Ovary (tissue), 3 donors: ENCODE measurements at regions not wholly inside any gene's neighbourhood (a gene's known extent, or its start where the extent isn't known, plus 50 kb on each side); places are given as distances from the start of the nearest gene placed in this dataset.

Experiments
- EP300 ChIP-seq: sonication (generic); formaldehyde crosslinking; IDR thresholded peaks from one replicate; pipeline ENCODE4 v1.6.1; 2017; ENCODE audit warnings: antibody characterized with exemption
- TF ChIP-seq, protein P1 (sequence below), 3 donors: fragments of 450-650 bp in 2 of 3; fragments of 200-600 bp in 1 of 3; IDR thresholded peaks; one replicate each; pipeline versions ENCODE4 v1.5.1 to v1.8.0; 2016 to 2022; ENCODE audit warnings: antibody characterized with exemption in 3 of 3, mild to moderate bottlenecking in 1 of 3
- donor health status: DM: no; HTN: no; CAD: no.

- TF ChIP-seq, protein P1, sequence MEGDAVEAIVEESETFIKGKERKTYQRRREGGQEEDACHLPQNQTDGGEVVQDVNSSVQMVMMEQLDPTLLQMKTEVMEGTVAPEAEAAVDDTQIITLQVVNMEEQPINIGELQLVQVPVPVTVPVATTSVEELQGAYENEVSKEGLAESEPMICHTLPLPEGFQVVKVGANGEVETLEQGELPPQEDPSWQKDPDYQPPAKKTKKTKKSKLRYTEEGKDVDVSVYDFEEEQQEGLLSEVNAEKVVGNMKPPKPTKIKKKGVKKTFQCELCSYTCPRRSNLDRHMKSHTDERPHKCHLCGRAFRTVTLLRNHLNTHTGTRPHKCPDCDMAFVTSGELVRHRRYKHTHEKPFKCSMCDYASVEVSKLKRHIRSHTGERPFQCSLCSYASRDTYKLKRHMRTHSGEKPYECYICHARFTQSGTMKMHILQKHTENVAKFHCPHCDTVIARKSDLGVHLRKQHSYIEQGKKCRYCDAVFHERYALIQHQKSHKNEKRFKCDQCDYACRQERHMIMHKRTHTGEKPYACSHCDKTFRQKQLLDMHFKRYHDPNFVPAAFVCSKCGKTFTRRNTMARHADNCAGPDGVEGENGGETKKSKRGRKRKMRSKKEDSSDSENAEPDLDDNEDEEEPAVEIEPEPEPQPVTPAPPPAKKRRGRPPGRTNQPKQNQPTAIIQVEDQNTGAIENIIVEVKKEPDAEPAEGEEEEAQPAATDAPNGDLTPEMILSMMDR (IDR thresholded peaks at IDR 0.05) = no peak
- TF ChIP-seq EP300 = no peak
These were observed 256.5 kb upstream of the CADM1 start for GRCh38 chr11:115760461-115761320.
